OCI-LY1 (cell line): ENCODE measurements at regions not wholly inside any gene's neighbourhood (a gene's known extent, or its start where the extent isn't known, plus 50 kb on each side); places are given as distances from the start of the nearest gene placed in this dataset.

Experiments
- H2AFZ ChIP-seq: fragments of 200-600 bp; sonication (generic), shearing (Covaris generic); 2 replicates; pipeline ENCODE4 v1.6.0; 2014; ENCODE audit warnings: antibody characterized with exemption, mild to moderate bottlenecking, low read length
- H3F3A ChIP-seq: fragments of 200-600 bp; sonication (generic), shearing (Covaris generic); 2 replicates; pipeline ENCODE4 v1.6.0; 2014; ENCODE audit warnings: mild to moderate bottlenecking, antibody characterized with exemption, low read length, moderate library complexity; ENCODE audit not compliant: insufficient read depth
- H3K27ac ChIP-seq: fragments of 200-600 bp; sonication (generic); 2 replicates; pipeline ENCODE4 v1.5.1; 2014; ENCODE audit warnings: low read length, mixed run types, mild to moderate bottlenecking, low read depth; ENCODE audit not compliant: poor library complexity, severe bottlenecking
- H3K27me3 ChIP-seq: fragments of 200-600 bp; sonication (generic); 2 replicates; pipeline ENCODE4 v1.6.0; 2014; ENCODE audit warnings: antibody characterized with exemption, mild to moderate bottlenecking, low read length, moderate library complexity; ENCODE audit not compliant: insufficient read depth
- H3K36me3 ChIP-seq: fragments of 200-600 bp; sonication (generic); 2 replicates; pipeline ENCODE4 v1.6.1; 2014; ENCODE audit warnings: mild to moderate bottlenecking, antibody characterized with exemption, low read length, moderate library complexity, mixed read lengths; ENCODE audit not compliant: insufficient read depth
- H3K4me1 ChIP-seq: fragments of 200-600 bp; sonication (generic); 2 replicates; pipeline ENCODE4 v1.5.1; 2014; ENCODE audit warnings: mild to moderate bottlenecking, low read length, moderate library complexity; ENCODE audit not compliant: insufficient read depth, severe bottlenecking
- H3K4me2 ChIP-seq: fragments of 200-600 bp; sonication (generic), shearing (Covaris generic); 2 replicates; pipeline ENCODE4 v1.6.1; 2014; ENCODE audit warnings: low read length
- H3K4me3 ChIP-seq: fragments of 200-600 bp; sonication (generic); 2 replicates; pipeline ENCODE4 v1.5.1; 2014; ENCODE audit warnings: low read length, low read depth, mild to moderate bottlenecking, mixed read lengths; ENCODE audit not compliant: poor library complexity, severe bottlenecking
- H3K79me2 ChIP-seq: fragments of 200-600 bp; shearing (Covaris generic); 2 replicates; pipeline ENCODE4 v1.6.1; 2016; ENCODE audit warnings: mixed run types, low read length, mixed read lengths; ENCODE audit not compliant: insufficient read depth
- H3K9ac ChIP-seq: fragments of 200-600 bp; sonication (generic), shearing (Covaris generic); 2 replicates; pipeline ENCODE4 v1.6.1; 2014; ENCODE audit warnings: mild to moderate bottlenecking, low read length, mixed read lengths
- H3K9me2 ChIP-seq: fragments of 200-600 bp; sonication (generic), shearing (Covaris generic); 2 replicates; pipeline ENCODE4 v1.6.1; 2014; ENCODE audit warnings: low read depth, mild to moderate bottlenecking, low read length, mixed read lengths
- H3K9me3 ChIP-seq: fragments of 200-600 bp; shearing (Covaris generic); 2 replicates; pipeline ENCODE4 v1.6.1; 2014; ENCODE audit warnings: low read length, mixed read lengths
- H4K20me1 ChIP-seq: fragments of 200-600 bp; sonication (generic), shearing (Covaris generic); 2 replicates; pipeline ENCODE4 v1.6.0; 2016; ENCODE audit warnings: mild to moderate bottlenecking, low read length; ENCODE audit not compliant: insufficient read depth
- CTCF ChIP-seq: fragments of 200-600 bp; sonication (generic), shearing (Covaris generic); IDR thresholded peaks from 2 replicates; pipeline ENCODE4 v1.5.1; 2017; ENCODE audit warnings: mild to moderate bottlenecking, antibody characterized with exemption, low read length, moderate library complexity, mixed read lengths
- EZH2 ChIP-seq: fragments of 200-600 bp; sonication (generic), shearing (Covaris generic); IDR thresholded peaks from 2 replicates; pipeline ENCODE4 v1.8.0; 2017; ENCODE audit warnings: borderline replicate concordance, mixed run types, mild to moderate bottlenecking, antibody characterized with exemption, low read length, moderate library complexity, mixed read lengths

DNA sequence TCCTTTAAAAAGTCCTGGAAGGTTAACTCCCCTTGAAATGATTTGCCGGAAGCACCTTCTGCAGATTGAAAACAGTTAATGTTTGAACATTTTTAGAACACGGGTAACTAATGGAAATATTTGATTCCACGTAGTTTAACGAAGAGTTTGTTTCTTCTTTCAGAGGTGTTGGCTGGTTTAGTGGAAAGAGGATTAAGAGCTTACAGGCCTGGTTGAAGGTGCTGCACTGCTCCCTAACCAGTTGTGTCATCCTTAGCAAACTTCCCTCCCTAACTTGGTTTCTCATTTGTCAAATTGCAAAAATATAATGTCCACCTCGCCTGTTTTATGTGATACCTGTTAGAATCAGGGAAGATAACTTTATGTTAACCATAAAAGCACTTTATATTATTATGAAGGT, 243.0 kb upstream of the FZD8 start:
- Histone ChIP-seq H3K27ac (no peak overlapping the region), H3K9ac (no peak overlapping the region), H3K4me2 (no peak overlapping the region), H3K9me2 (no peaks in the 10 kb centered on the region), H3K4me1 (no peaks in the 10 kb centered on the region), H3K27me3 (no peaks in the 10 kb centered on the region), H2AFZ (no peak overlapping the region), H3F3A (no peaks in the 10 kb centered on the region), H3K36me3 (no peaks in the 10 kb centered on the region), H3K9me3 (no peaks in the 10 kb centered on the region), H3K4me3 (no peak overlapping the region), H4K20me1 (no peaks in the 10 kb centered on the region), H3K79me2 (no peaks in the 10 kb centered on the region)
- no peak for TF ChIP-seq EZH2
- TF ChIP-seq CTCF, result no peak

DNA sequence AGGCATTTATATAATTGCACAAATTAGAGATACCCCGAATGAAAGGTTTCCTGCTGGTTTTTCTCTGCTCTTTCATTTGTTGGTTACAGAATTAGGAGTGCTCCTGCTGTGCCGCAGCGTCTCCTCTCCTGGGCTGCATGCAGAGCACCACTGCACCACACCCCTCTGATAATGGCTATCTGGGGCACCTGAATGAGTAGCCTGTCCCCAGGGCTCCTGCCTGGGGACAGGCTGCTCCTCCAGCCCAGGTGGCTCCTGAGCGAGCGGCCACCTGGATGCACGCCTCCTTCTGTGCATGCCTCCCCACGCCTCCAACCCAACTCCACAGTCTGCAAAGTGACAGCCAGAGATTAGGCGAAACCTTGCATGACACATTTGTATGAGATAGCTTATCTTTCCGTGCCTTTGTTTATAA, 242.6 kb upstream of the FZD8 start:
- Histone ChIP-seq H2AFZ (no peak overlapping the region), H3K27ac (no peak overlapping the region), H3K9me2 (no peaks in the 10 kb centered on the region), H3F3A (no peaks in the 10 kb centered on the region), H3K27me3 (no peaks in the 10 kb centered on the region), H3K9me3 (no peaks in the 10 kb centered on the region), H3K4me1 (no peaks in the 10 kb centered on the region), H3K4me2 (no peak overlapping the region), H4K20me1 (no peaks in the 10 kb centered on the region), H3K79me2 (no peaks in the 10 kb centered on the region), H3K9ac (no peak overlapping the region), H3K36me3 (no peaks in the 10 kb centered on the region), H3K4me3 (no peak overlapping the region)
- TF ChIP-seq CTCF, result no peak

- TF ChIP-seq CTCF (no peak), EZH2 (no peak)
These were observed 240.5 kb upstream of the FZD8 start for GRCh38 chr10:35882422-35883150.

More at GRCh38 chr10:35882422-35883150, 240.5 kb upstream of the FZD8 start:
- H3K4me3 ChIP-seq, result no peak overlapping the region
- no peak overlapping the region for H3K9ac ChIP-seq
- no peaks in the 10 kb centered on the region for H4K20me1 ChIP-seq
- no peaks in the 10 kb centered on the region for H3F3A ChIP-seq
- H3K27me3 ChIP-seq, result no peaks in the 10 kb centered on the region
- no peaks in the 10 kb centered on the region for H3K36me3 ChIP-seq
- H3K9me3 ChIP-seq, result no peaks in the 10 kb centered on the region
- H3K4me1 ChIP-seq, result no peaks in the 10 kb centered on the region
- H3K4me2 ChIP-seq, result no peak overlapping the region
- H3K27ac ChIP-seq, result no peak overlapping the region
- no peaks in the 10 kb centered on the region for H3K9me2 ChIP-seq
- no peaks in the 10 kb centered on the region for H3K79me2 ChIP-seq
- no peak overlapping the region for H2AFZ ChIP-seq
